Lower lobe of right lung (tissue), 2 donors: ENCODE measurements at regions not wholly inside any gene's neighbourhood (a gene's known extent, or its start where the extent isn't known, plus 50 kb on each side); places are given as distances from the start of the nearest gene placed in this dataset.
"Not testable (repeated sequence)": the region's sequence is repeated elsewhere in the genome, so short reads cannot be mapped to it uniquely, and the experiment has no call there.

ENCODE experiments used
- ATAC-seq, 2 donors: fragments of 200-7000 bp; cut with Tn5 transposase; one replicate each; pipeline ENCODE4 v1.9.1; 2020 to 2022; ENCODE audit warnings: mild to moderate bottlenecking in 2 of 2, moderate library complexity in 2 of 2
- DNase-seq: peaks from one replicate; pipeline ENCODE4 v3.0.0-alpha.2; 2020
- H3K27ac ChIP-seq: fragments of 200-600 bp; one replicate; pipeline ENCODE4 v1.8.0; 2022
- H3K27me3 ChIP-seq: fragments of 200-600 bp; one replicate; pipeline ENCODE4 v1.8.0; 2022; ENCODE audit warnings: low read depth
- H3K36me3 ChIP-seq: fragments of 200-600 bp; one replicate; pipeline ENCODE4 v1.8.0; 2022; ENCODE audit warnings: mild to moderate bottlenecking
- H3K4me1 ChIP-seq: fragments of 200-600 bp; one replicate; pipeline ENCODE4 v1.8.0; 2022
- H3K4me3 ChIP-seq: fragments of 200-600 bp; one replicate; pipeline ENCODE4 v1.8.0; 2022; ENCODE audit warnings: mild to moderate bottlenecking
- H3K9me3 ChIP-seq: fragments of 200-600 bp; one replicate; pipeline ENCODE4 v1.8.0; 2022
- intact Hi-C: fragments of 100-400 bp; cut with DNase I; formaldehyde crosslinking; loops from one replicate; pipeline ENCODE4 v1.11.0; 2022
- TF ChIP-seq, protein P1 (sequence below): fragments of 200-600 bp; IDR thresholded peaks from one replicate; pipeline ENCODE4 v1.8.0; 2022; ENCODE audit warnings: antibody characterized with exemption, mild to moderate bottlenecking
- donor health status: DM: no; HTN: yes; CAD: no; lungs with severe emphysema.

DNA sequence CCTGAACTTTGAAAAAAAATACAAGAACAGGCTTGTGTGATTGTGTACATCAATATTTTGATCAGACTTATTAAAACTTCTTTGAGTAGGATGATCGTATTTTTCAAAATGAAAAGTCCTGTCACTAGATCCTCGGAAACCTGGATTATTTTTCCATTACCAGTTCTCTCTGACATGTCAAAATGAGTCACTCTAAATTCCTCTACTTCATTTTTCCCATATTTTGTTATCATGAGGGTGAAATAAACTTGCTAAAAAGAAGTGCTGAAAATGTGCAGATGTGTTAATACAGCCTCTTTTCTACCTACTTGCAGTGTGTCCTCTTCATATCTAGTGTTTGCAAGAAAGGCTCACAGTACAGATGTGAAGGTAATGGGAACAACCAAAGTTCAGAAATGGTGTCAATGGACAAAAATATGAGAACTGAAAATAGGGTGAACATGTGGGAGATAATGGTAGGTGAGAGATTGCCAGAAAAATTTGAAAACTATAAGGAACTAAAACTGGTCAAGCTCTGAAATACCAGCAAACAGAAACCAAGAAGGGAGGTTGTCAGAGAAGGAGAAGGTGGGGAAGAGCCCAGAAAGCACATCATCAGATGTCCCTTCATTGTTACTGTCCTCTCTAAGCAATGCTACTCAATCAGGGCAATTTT, 108.2 kb downstream of the EOMES start:
- H3K9me3 ChIP-seq = peaks cover 13% of the 10 kb centered on the region
- H3K36me3 ChIP-seq = no peaks in the 10 kb centered on the region
- H3K4me3 ChIP-seq = no peak overlapping the region
- H3K4me1 ChIP-seq = no peaks in the 10 kb centered on the region
- TF ChIP-seq, protein P1, sequence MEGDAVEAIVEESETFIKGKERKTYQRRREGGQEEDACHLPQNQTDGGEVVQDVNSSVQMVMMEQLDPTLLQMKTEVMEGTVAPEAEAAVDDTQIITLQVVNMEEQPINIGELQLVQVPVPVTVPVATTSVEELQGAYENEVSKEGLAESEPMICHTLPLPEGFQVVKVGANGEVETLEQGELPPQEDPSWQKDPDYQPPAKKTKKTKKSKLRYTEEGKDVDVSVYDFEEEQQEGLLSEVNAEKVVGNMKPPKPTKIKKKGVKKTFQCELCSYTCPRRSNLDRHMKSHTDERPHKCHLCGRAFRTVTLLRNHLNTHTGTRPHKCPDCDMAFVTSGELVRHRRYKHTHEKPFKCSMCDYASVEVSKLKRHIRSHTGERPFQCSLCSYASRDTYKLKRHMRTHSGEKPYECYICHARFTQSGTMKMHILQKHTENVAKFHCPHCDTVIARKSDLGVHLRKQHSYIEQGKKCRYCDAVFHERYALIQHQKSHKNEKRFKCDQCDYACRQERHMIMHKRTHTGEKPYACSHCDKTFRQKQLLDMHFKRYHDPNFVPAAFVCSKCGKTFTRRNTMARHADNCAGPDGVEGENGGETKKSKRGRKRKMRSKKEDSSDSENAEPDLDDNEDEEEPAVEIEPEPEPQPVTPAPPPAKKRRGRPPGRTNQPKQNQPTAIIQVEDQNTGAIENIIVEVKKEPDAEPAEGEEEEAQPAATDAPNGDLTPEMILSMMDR = no peak
- no peaks in the 10 kb centered on the region for H3K27me3 ChIP-seq
- no peak overlapping the region for H3K27ac ChIP-seq
- no peak for ATAC-seq
- intact Hi-C loops = no loop called here
- DNase-seq = no peak

DNA sequence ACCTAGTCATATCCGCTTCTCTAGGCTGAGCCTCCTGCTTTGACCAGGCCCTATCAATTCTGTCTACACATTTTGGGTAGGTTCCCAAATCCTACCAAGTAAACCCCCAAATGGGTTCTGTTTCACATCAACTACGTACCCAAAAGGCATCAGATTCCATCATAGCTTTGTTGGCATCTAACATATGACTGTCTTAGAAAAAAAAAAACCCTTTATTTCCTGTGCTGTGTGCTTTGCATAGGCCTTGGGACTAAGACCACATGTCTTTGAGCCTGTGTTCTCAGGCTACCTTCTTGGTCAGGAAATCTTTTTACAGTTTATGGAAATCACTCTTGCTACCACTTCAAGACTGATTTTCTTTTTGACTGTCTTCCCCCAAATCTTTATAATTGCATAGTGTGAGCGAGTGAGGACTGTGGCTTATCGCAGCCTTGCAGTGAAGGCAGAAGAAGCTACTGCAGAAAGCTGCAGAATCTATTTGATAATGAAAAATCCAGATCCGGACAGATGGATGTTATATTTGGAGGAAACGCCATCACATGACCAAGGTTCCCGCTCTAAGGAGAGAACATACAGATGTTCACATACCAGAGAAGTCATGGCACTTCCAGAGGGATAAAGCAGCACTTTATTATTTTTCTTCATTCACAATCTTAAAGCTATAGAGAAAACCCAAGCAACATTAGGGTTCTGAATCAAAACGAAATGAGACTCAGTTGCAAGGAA, 111.2 kb downstream of the EOMES start:
- no peaks in the 10 kb centered on the region for H3K27me3 ChIP-seq
- peaks cover 13% of the 10 kb centered on the region for H3K9me3 ChIP-seq
- TF ChIP-seq, protein P1 = no peak
- no peak overlapping the region for H3K4me3 ChIP-seq
- no peak overlapping the region for H3K27ac ChIP-seq
- intact Hi-C loops = no loop called here
- ATAC-seq = no peak
- no peak for DNase-seq
- H3K4me1 ChIP-seq = peaks cover 10% of the 10 kb centered on the region
- no peaks in the 10 kb centered on the region for H3K36me3 ChIP-seq

DNA sequence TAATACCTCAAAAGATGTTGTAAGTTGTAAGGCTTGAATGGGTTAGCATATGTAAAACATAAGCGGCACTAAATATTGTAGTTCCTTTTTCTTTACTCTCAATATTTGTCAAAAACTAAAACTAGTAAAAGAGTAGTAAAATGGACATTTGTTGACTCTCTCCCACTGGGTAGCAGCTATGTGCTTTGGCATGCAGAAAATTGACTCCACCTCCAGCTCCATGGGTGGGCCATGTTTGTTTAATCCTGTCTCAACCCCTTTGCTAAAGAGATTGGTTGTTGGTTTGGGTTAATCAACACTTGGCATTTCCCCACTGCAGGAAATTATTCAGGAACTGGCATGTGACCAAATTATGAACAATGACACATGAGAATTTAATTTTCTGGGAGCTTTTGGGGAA, 114.8 kb downstream of the EOMES start:
- H3K27ac ChIP-seq = no peak overlapping the region
- TF ChIP-seq, protein P1 = no peak
- H3K27me3 ChIP-seq = no peaks in the 10 kb centered on the region
- H3K36me3 ChIP-seq = no peaks in the 10 kb centered on the region
- intact Hi-C loops = no loop called here
- no peak overlapping the region for H3K4me3 ChIP-seq
- peaks cover 10% of the 10 kb centered on the region for H3K4me1 ChIP-seq
- ATAC-seq = no peak
- no peaks in the 10 kb centered on the region for H3K9me3 ChIP-seq
- no peak for DNase-seq

DNA sequence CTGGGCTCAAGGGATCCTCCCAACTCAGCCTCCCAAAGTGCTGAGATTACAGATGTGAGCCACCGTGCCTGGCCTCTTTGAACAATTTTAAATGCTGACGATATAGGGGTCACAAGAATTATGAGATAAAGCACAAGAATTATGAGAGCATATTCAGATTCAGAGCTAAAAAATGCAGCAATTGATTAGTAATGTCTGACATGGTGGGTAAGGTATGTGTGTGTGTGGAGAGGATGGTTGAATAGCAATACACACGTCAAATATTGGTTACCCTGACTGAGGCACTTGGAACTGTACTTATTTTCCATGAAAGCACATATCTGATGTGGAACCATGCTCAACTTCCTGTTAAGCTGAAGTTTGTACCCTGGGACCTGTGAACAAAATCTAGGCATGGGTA, 115.6 kb downstream of the EOMES start:
- no peaks in the 10 kb centered on the region for H3K27me3 ChIP-seq
- no peak overlapping the region for H3K27ac ChIP-seq

DNA sequence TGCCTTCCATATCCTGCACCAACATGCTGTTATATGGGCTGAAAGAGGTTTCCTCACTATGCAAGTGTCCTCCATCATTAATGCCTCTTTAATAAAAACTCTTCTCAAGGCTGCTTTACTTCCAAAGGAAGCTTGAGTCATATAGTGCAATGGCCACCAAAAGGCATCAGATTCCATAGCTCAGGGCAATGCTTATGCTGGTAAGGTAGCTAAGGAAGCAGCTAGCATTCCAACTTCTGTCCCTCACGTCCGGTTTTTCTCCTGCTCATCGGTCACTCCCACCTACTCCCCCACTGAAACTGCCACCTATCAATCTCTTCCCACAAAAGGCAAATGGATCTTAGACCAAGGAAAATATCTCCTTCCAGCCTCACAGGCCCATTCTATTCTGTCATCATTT, 117.1 kb upstream of the SLC4A7 start:
- ATAC-seq, H3K9me3 ChIP-seq, H3K27me3 ChIP-seq, H3K4me1 ChIP-seq, intact Hi-C loops, H3K36me3 ChIP-seq, DNase-seq, H3K4me3 ChIP-seq, H3K27ac ChIP-seq: not testable (repeated sequence)

More for the DNA sequence above, 115.6 kb downstream of the EOMES start:
- ATAC-seq (no peak), DNase-seq (no peak)
- Histone ChIP-seq H3K36me3 (no peaks in the 10 kb centered on the region), H3K4me1 (peaks cover 10% of the 10 kb centered on the region), H3K9me3 (no peaks in the 10 kb centered on the region), H3K4me3 (no peak overlapping the region)
- TF ChIP-seq, protein P1 = no peak
- intact Hi-C loops = no loop called here

DNA sequence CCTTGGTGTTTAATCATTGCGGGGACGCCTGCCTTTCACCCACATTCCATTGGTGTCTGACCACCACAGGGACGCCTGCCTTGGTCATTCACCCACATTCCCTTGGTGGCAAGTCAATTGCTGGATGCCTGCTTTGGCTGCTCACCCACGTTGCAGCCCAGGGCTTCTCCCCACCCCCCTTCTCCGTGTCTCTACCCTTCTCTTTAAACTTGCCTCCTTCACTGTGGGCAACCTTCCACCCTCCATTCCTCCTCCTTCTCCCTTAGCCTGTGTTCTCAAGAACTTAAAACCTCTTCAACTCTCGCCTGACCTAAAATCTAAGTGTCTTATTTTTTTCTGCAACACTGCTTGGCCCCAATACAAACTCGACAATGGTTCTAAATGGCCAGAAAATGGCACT, 115.6 kb upstream of the SLC4A7 start:
- H3K9me3 ChIP-seq, H3K27ac ChIP-seq, H3K4me3 ChIP-seq, ATAC-seq, DNase-seq, H3K36me3 ChIP-seq, H3K27me3 ChIP-seq, intact Hi-C loops: not testable (repeated sequence)
- peaks cover 13% of the 10 kb centered on the region for H3K4me1 ChIP-seq
